HepG2 (cell line): ENCODE measurements at regions not wholly inside any gene's neighbourhood (a gene's known extent, or its start where the extent isn't known, plus 50 kb on each side); places are given as distances from the start of the nearest gene placed in this dataset.

ENCODE experiments used
- ATAC-seq: fragments of 200-7000 bp; cut with Tn5 transposase; 3 replicates; pipeline ENCODE4 v1.9.1; 2020; ENCODE audit warnings: mild to moderate bottlenecking, moderate library complexity
- BruUV-seq: library from RNA; stranded (reverse); fragments of 400-500 nt; replicated peaks from 2 replicates; lab custom pipeline; 2021; lab: Mats Ljungman, UMichigan
- CTCF ChIA-PET: fragments of 300-600 bp; formaldehyde crosslinking; extraction: SDS; loops from one replicate; lab custom pipeline; 2021; ENCODE audit warnings: low total read pairs, inconsistent platforms, low intra/inter-chr PET ratio; lab: Yijun Ruan, JAX
- POLR2A ChIA-PET: fragments of 350-600 bp; sonication (Branson Sonifier 250); formaldehyde crosslinking; loops from one replicate; lab custom pipeline; 2020; ENCODE audit warnings: antibody characterized with exemption, inconsistent platforms; lab: Yijun Ruan, JAX
- DNase-seq: peaks from one replicate; pipeline ENCODE4 v3.0.0-alpha.2; 2015; ENCODE audit warnings: low spot score
- FAIRE-seq: peaks from 3 replicates; lab custom pipeline; 2011; peaks lifted over from hg19 to GRCh38; lab: Jason Lieb, UNC
- H2AFZ ChIP-seq: one replicate; pipeline ENCODE4 v1.6.1; 2011; ENCODE audit warnings: low read length, inconsistent platforms
- H3K27ac ChIP-seq: fragments of 300-600 bp; 3 replicates; pipeline ENCODE4 v1.8.0; 2011; ENCODE audit warnings: mixed run types, mild to moderate bottlenecking, mixed read lengths, low read length, inconsistent platforms; ENCODE audit not compliant: insufficient read depth; ENCODE audit errors: extremely low read length
- H3K27me3 ChIP-seq, 2 experiments: fragments of 200-600 bp in 1 of 2; 2 replicates in 1 of 2; 3 replicates in 1 of 2; pipeline versions ENCODE4 v1.6.0 to v1.8.0; 2011; ENCODE audit warnings: low read length in 2 of 2, mild to moderate bottlenecking in 2 of 2, moderate library complexity in 2 of 2, inconsistent platforms in 1 of 2; ENCODE audit not compliant: insufficient read depth in 2 of 2, control insufficient read depth in 1 of 2
- H3K36me3 ChIP-seq, 2 experiments: fragments of 200-600 bp in 1 of 2; replicated peaks in 1 of 2; 2 replicates in 1 of 2; 3 replicates in 1 of 2; pipeline versions ENCODE4 v1.5.1 to v1.8.0; 2011; ENCODE audit warnings: low read length in 2 of 2, inconsistent platforms in 1 of 2; ENCODE audit not compliant: insufficient read depth in 2 of 2, control insufficient read depth in 1 of 2
- H3K4me1 ChIP-seq: 2 replicates; pipeline ENCODE4 v1.5.1; 2012; ENCODE audit warnings: low read length, inconsistent platforms; ENCODE audit not compliant: insufficient read depth
- H3K4me2 ChIP-seq: 2 replicates; pipeline ENCODE4 v1.6.0; 2011; ENCODE audit warnings: low read depth, low read length, inconsistent platforms
- H3K4me3 ChIP-seq, 3 experiments: fragments of 200-600 bp in 1 of 3; sonication (generic), shearing (Covaris generic) in 1 of 3; replicated peaks in 1 of 3; 2 replicates each; pipeline ENCODE4 v1.5.1; 2011 to 2016; ENCODE audit warnings: low read length in 3 of 3, inconsistent platforms in 2 of 3, low read depth in 2 of 3, mild to moderate bottlenecking in 2 of 3, control low read depth in 1 of 3, mixed read lengths in 1 of 3; ENCODE audit not compliant: insufficient read depth in 1 of 3
- H3K79me2 ChIP-seq: one replicate; pipeline ENCODE4 v1.6.1; 2011; ENCODE audit warnings: low read length, inconsistent platforms; ENCODE audit not compliant: insufficient read depth
- H3K9ac ChIP-seq: 2 replicates; pipeline ENCODE4 v1.6.0; 2011; ENCODE audit warnings: mild to moderate bottlenecking, low read depth, low read length, inconsistent platforms; ENCODE audit not compliant: insufficient read depth
- H3K9me3 ChIP-seq: 2 replicates; pipeline ENCODE4 v1.5.1; 2012; ENCODE audit warnings: mild to moderate bottlenecking, low read length
- H4K20me1 ChIP-seq: 2 replicates; pipeline ENCODE4 v1.6.0; 2011; ENCODE audit warnings: inconsistent platforms, mild to moderate bottlenecking, low read length, moderate library complexity; ENCODE audit not compliant: insufficient read depth
- CSRNP2 ChIP-seq: sonication (generic); formaldehyde crosslinking; conservative IDR thresholded peaks from 2 replicates; pipeline ENCODE4 v1.8.0; 2022; ENCODE audit warnings: low read depth, missing genetic modification reagents
- FOXC1 ChIP-seq: sonication (generic); formaldehyde crosslinking; IDR thresholded peaks from 2 replicates; pipeline ENCODE4 v1.8.0; 2022; ENCODE audit warnings: mild to moderate bottlenecking, missing genetic modification reagents, borderline replicate concordance
- IRF2 ChIP-seq: IDR thresholded peaks from 2 replicates; pipeline ENCODE4 v1.6.1; 2018; ENCODE audit warnings: missing genetic modification reagents, missing compliant biosample characterization
- ISX ChIP-seq: sonication (generic); formaldehyde crosslinking; conservative IDR thresholded peaks from 2 replicates; pipeline ENCODE4 v1.5.0; 2020; ENCODE audit warnings: missing genetic modification reagents
- MAF1 ChIP-seq: sonication (generic); formaldehyde crosslinking; IDR thresholded peaks from 2 replicates; pipeline ENCODE4 v1.5.0; 2020; ENCODE audit warnings: missing genetic modification reagents, borderline replicate concordance
- ONECUT2 ChIP-seq: sonication (generic); formaldehyde crosslinking; IDR thresholded peaks from 2 replicates; pipeline ENCODE4 v1.4.0; 2020; ENCODE audit warnings: missing genetic modification reagents
- PBX2 ChIP-seq: IDR thresholded peaks from 2 replicates; pipeline ENCODE4 v1.6.1; 2016; ENCODE audit warnings: control low read depth
- RARA ChIP-seq: IDR thresholded peaks from 2 replicates; pipeline ENCODE4 v1.6.1; 2016; ENCODE audit warnings: missing genetic modification reagents, missing compliant biosample characterization
- RNF2 ChIP-seq: fragments of 450-650 bp; conservative IDR thresholded peaks from 2 replicates; pipeline ENCODE4 v1.6.1; 2016; ENCODE audit warnings: low read depth
- ZNF124 ChIP-seq: sonication (generic); formaldehyde crosslinking; IDR thresholded peaks from 2 replicates; pipeline ENCODE4 v1.4.0; 2020; ENCODE audit warnings: missing genetic modification reagents
- ZNF136 ChIP-seq: sonication (generic); formaldehyde crosslinking; IDR thresholded peaks from 2 replicates; pipeline ENCODE4 v1.8.1; 2022; ENCODE audit warnings: low read depth, mild to moderate bottlenecking, moderate library complexity, missing genetic modification reagents
- ZNF407 ChIP-seq: sonication (generic); formaldehyde crosslinking; IDR thresholded peaks from one replicate; pipeline ENCODE4 v1.5.1; 2020; ENCODE audit warnings: mild to moderate bottlenecking, missing genetic modification reagents; ENCODE audit errors: not compliant biosample characterization
- ZNF772 ChIP-seq: sonication (generic); formaldehyde crosslinking; IDR thresholded peaks from 2 replicates; pipeline ENCODE4 v1.5.0; 2020; ENCODE audit warnings: mild to moderate bottlenecking, missing genetic modification reagents
- WGBS: methylation state at CpG from one replicate; pipeline ENCODE4 v1.1.6; 2017; ENCODE audit warnings: low lambda C conversion rate; 5-methylcytosine and 5-hydroxymethylcytosine counted together
- in situ Hi-C: cut with HindIII; loops from 2 replicates; pipeline ENCODE4 v1.10.0; 2017; ENCODE audit warnings: low pct_unique_long_range_greater_than_20kb; ENCODE audit not compliant: extremely low pct_ligation_motif_present
- intact Hi-C: fragments of 100-400 bp; cut with micrococcal nuclease; formaldehyde crosslinking; loops from one replicate; pipeline ENCODE4 v1.10.0; 2022; ENCODE audit not compliant: unreplicated experiment

GRCh38 chr16:48704710-48705109, 94.7 kb upstream of the N4BP1 start:
- H3K9me3 ChIP-seq = no peaks in the 10 kb centered on the region
- H4K20me1 ChIP-seq = no peaks in the 10 kb centered on the region
- H3K4me3 ChIP-seq = no peak overlapping the region
- DNase-seq = no peak
- no peak overlapping the region for H3K9ac ChIP-seq
- no TSS peak for BruUV-seq
- in situ Hi-C loops = no loop called here
- WGBS = 0% methylated on average over 1 of the region's 1 CpG
- no peaks in the 10 kb centered on the region for H3K36me3 ChIP-seq
- no peak overlapping the region for H2AFZ ChIP-seq
- H3K4me1 ChIP-seq = no peaks in the 10 kb centered on the region
- intact Hi-C loops = no loop called here
- H3K27me3 ChIP-seq = no peaks in the 10 kb centered on the region
- TF ChIP-seq FOXC1 (CRISPR knock-in tag) = no peak
- no peak for TF ChIP-seq ZNF124 (CRISPR knock-in tag)
- TF ChIP-seq ZNF772 (CRISPR knock-in tag) = no peak
- no peak for TF ChIP-seq ONECUT2 (CRISPR knock-in tag)
- no peak for TF ChIP-seq PBX2 (CRISPR knock-in tag)
- TF ChIP-seq ISX (CRISPR knock-in tag) = no peak
- no peak for TF ChIP-seq RARA (CRISPR knock-in tag)
- no peak for TF ChIP-seq RNF2
- TF ChIP-seq MAF1 = no peak
- TF ChIP-seq CSRNP2 (CRISPR knock-in tag) = no peak
- no peak for TF ChIP-seq ZNF136 (CRISPR knock-in tag)
- no peak for TF ChIP-seq IRF2
- TF ChIP-seq ZNF407 = no peak
- no peak overlapping the region for H3K4me2 ChIP-seq
- no peak overlapping the region for H3K27ac ChIP-seq
- POLR2A ChIA-PET = no interaction called here
- ATAC-seq = no peak
- no peak for FAIRE-seq
- CTCF ChIA-PET = no interaction called here
- H3K79me2 ChIP-seq = no peaks in the 10 kb centered on the region
